NCI-H524 (cell line): ENCODE measurements at regions not wholly inside any gene's neighbourhood (a gene's known extent, or its start where the extent isn't known, plus 50 kb on each side); places are given as distances from the start of the nearest gene placed in this dataset.
"Not testable (repeated sequence)": the region's sequence is repeated elsewhere in the genome, so short reads cannot be mapped to it uniquely, and the experiment has no call there.

Source experiments
- DNase-seq, 2 experiments: peaks; one replicate each; lab custom pipeline; 2025; lab: John Stamatoyannopoulos, UW

DNA sequence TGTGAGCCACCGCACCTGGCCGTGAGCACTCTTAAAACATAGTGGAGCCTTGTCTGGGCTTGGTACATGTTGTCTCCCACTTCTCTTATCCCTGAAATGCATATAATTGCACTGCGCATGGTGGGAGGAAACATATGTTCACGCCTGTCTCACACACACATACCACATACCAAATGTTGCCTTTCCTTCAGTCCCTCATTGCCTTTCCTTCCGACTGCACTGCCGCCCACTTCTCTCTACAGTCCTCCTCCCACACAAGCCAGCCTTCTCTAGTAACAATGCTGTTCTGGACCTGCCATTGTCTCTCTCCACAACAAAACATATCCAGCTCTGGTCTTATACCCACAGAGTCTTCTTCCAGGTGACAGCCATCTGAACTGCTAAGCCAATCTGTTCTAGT lies 88.3 kb upstream of the PTHLH start:
- DNase-seq: no peak

DNA sequence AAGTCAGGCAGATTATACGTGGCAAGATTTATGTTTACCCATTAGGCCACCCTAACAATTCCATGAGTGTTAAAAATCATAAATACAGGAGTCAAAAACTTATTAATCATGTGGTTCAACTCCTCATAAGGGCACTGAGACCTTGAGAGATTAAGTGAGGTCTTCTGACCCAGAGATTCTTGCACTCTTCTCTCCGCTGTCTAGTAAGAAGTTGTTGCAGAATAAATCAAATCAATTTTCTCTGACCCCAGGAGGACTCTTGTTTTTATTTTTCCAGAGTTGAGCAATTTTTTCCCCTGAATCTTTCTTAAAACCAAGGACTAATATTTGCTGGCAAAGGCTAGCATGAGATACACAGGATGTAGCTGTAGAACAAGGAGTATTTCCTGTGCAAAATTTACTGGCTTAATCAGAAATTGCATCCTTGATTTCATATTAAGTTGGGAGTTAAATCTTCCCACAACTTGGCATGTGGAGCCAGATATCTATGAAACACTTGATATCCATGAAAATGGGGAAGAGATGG lies 90.9 kb upstream of the PTHLH start:
- DNase-seq: no peak

DNA sequence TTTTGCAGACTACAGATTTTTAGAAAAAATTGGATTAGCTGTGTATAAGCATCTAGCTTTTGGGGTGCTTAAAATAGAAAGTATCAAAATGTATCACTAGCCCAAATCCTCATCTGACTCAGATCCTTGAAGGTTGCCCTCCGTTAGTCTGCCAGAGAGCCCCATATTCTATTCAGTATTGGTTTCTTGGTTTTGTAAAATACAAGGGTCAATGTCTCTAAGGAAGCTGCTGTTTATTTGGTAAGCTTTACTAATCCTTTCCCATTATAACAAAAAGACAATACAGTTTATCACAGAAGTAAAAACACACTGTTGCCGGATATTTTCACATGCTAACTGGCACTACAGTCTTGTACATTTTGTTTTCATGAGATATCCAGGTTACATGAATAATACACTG lies 92.8 kb upstream of the PTHLH start:
- no peak for DNase-seq

DNA sequence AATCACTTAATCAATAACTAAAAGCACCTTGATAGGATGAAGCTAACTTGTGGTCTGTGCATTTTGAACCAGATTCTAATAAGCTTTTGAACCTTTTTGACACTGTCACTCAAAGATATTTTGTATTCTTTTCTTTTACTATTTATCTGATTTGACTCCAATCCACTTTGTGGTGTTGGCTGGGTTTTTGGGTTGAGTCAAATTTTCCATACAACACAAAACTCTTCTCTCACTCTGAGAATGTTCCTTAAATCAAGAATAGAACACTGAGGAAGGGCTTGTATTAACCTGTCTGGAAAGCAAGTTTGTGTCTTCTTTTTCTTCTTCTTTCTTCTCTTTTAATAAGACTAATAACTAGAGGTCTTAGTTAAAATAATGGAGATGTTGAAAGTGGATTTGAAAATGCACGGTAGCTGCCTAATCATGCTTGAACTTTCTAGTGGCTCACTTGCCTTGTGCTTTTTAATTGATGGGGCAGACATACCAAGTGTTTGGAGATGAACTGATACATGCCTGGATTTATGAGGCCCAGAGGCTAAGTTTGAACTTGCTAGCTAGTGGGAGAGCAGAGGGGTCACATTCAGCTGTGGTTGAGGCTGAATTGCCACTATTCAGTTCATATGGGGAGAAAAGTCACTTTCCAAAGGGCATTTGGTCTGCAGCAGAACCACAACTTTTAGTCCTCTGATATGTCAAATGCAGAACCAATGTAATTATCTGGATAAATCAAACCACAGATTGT lies 93.5 kb upstream of the PTHLH start:
- DNase-seq: no peak

DNA sequence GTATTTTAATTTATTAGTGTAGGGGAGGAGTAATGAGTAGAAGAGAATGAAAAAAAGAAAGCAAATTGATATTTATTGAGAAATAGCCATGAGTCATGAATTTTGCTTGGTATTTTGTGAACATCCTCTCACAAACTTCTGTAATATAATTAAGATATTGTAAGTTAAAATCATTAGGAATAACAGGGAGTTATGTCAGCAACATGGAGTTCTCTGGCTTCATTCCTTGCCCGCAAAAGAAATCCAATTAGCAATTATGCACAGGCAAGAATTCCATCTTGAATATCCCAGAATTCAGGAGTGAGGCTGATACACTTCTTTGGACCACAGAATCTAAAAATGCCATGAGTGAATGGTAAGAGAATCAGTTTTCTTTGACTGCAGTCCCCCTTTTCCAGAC lies 94.3 kb upstream of the PTHLH start:
- no peak for DNase-seq

DNA sequence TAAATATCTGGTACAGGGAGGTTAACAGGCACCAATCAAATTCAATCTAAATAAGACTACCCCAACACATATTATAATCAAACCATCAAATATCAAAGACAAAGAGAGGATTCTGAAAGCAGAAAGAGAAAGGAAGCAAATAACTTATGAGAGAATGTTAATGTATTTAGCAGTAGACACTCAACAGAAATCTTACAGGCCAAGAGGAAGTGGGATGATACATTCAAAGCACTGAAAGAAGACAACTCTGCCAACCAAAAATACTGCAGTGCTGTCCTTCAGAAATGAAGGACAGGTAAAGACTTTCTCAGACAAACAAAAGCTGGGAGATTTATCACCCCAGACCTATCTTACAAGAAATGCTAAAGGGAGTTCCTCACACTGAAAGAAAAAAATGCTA lies 95.9 kb upstream of the PTHLH start:
- DNase-seq: no peak

DNA sequence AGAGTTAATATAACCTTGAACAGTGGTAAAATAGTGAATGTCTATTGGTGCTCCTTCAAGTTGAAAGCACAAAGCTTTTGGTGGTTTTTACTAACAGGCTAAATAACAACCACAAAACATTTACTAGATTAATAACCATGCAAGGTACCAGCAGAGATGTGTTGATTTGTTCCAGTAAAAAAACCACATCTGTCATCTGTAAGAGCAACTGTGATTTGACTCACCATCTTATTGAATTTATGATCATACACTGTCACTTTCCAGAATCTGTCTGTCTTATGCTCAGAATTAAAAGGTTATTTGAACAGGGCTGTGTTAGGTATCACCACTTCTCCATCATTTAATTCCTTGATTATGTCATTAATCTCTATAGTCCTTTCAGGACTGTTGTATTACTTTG lies 107.0 kb upstream of the PTHLH start:
- DNase-seq: no peak

DNA sequence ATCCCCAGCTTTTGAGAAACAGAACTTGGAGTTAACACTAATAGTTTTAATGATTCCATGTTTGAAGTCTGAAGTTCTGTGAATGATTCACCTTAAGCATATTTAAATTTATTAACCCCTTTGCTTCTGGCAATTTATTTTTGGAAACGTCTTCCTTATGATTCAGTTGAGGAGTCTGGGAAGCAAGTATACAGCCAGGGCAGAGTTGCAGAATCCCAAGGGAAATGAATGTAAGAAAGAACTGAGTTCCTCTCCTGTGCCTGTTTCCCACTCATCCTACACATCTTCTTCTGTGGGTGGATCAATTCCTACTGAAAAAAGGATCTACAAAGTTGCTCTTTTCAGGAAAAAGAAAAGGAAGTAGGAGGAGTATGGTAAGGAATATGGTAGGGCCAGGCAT lies 108.2 kb upstream of the CCDC91 start:
- DNase-seq: no peak

DNA sequence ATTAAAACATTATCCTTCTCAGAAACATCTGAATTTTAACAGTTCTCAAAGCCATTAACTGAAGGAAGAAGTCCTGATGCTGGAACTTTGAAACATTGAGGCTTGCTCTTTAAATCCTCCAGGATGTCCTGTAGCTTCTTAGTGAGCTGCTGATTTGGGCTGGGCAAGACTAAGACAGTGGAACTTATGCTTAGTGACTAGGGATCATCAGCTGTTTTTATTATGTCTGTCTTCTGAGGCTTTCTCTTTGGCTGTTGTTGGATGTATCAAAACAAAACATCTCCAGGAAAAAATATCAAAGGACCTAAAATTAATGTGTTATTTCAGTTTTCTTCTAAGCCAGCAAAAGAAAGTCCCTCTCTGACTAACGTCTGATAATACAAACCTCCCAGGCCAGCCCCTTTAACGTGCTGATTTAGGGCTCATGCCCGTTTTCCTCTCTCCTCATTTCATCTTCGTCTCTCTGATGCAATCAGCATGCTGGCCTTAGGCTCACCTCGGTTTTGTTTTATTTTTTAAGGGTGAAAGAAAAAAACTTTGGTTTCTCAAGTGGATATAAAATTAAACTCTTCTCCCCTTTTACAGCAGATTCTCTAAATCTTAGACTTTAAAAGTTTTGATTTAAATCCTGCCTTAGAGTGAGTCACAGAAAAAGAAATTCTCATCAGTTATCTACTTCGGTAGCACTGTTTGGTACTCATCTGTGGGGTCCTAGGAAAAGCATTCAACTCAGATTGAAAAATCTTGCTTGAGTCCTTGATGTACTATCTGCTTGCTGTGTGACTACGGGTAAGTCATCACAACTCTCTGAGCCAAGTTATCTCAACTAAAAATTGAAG lies 106.2 kb upstream of the CCDC91 start:
- DNase-seq: no peak

DNA sequence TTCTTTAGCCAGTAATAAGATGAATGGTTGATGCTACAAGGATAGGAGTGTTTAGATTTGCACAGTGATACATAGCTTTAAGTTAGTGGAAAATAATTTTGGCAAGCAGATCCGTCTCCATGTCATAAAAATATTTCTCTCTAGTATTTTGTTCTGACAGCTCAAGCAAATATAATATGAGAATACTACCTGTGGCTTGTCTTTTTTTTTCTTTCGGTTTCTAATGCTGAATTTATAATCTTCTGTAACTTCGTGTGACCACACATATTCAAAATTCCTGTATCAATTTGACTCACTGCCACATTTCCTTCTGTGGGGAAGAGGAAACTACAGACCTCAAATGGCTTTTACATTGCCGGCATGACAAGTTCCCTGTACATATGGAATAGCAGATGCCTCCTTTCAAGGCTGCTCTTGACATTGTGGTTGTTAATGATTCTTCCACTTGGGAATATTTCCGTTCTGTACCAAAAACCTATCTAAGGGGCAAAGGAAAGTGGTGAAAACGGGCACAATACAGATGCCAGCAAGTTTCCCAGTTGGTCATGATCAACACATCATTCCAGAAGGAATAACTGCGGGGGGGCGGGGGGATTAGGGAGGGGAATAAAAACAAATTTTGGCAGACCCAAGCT lies 103.6 kb upstream of the CCDC91 start:
- peak in 1 of 2 experiments; percentile 46 for DNase-seq

DNA sequence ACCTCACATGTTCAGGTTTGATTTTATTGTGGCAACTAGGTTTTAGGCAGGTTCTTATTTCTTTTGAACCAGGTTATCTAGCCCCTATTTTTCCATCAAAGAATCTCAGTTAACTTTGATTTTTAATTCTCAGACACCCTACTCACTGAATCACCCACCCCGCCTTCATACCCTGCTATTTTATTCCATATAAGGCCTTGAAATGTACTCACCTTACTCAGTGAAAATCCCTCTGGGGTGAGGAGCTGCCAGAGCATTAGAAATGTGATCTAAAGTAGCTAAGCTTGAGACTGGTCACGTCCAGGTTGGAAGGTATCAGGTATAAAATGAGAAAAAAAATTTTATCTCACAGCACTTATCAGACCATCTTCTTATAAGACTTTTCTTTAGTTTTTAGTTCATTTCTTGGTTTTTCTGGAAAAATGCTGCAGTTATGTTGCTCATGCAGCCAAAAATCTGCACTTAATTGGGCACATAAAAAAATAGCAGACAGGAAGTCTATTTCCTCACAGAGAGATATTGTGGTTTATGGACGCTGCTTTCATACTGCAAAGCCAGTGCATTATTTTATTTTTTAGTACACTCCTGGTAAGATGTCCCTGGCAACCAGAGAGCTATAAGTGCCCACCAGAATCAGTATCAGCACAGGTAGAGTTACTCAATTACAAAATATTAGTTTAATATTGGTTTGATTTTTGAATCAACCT lies 101.5 kb upstream of the CCDC91 start:
- DNase-seq: no peak

DNA sequence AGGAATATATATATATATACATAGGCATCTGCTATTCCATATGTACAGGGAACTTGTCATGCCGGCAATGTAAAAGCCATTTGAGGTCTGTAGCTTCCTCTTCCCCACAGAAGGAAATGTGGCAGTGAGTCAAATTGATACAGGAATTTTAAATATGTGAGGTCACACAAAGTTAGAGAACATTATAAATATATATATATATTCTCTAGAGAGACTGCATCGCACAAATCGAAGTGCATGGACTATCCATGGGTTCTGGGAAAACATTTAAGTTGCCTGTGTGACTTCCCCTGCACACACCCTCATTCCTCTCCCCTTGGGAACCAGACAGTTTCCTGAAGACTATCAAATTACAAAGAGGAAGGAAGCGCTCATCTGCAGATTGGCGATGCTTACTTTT lies 100.9 kb upstream of the CCDC91 start:
- no peak for DNase-seq

DNA sequence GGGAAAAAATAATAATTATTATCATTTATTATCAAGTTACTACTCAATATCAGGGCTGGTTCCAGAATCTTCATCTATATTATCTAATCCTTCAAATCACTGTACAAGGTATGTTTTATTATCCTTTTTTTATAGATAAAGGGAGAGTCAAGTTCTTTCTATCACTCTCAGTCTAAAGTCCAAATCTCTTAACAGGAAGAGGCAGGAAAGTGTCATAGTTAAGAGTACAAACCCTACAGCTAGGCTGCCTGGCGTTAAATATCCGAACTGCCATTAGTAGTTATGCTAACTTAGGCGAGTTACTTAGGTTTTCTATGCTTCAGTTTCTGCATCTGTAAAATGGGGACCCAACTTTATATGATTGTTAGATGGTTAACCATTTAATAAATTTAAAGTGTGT lies 99.4 kb upstream of the CCDC91 start:
- no peak for DNase-seq

DNA sequence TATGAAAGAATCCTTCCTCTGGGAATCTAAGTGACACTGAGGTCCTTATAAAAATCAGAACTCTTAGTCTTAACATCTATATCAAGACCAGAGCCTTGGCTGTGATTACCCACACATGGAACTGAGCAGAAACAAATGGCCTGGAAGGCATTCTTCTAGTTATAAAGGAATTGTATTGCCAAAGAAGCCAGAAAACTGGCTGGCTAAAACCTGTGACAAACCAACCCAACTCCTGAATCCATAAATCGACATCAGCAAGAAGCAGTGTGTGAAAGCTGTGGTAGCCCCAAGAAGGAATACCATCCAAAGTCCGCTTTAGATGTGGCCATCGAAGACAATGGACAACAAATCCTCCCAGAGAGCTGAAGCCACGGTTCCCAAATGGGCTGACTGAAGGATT lies 97.9 kb upstream of the CCDC91 start:
- no peak for DNase-seq

DNA sequence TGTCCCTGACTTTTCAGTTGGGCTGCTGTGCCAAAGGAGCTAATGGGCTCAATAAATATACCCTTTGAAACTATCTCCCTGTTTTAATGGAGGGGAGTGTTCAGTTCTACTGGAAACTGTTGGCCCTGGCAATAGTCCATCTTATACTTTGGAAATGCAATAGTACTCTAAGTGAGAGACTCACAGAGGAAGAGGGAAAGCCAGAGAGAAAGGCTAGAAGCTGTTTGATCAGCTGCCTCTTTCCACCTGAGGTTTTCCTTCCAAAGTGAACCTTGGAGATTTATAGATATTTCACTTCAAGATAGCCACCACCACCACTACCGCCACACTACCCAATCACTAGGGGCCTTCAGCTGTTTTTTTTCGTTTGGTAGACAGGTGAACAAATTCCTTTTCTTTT lies 93.6 kb upstream of the CCDC91 start:
- no peak for DNase-seq

DNA sequence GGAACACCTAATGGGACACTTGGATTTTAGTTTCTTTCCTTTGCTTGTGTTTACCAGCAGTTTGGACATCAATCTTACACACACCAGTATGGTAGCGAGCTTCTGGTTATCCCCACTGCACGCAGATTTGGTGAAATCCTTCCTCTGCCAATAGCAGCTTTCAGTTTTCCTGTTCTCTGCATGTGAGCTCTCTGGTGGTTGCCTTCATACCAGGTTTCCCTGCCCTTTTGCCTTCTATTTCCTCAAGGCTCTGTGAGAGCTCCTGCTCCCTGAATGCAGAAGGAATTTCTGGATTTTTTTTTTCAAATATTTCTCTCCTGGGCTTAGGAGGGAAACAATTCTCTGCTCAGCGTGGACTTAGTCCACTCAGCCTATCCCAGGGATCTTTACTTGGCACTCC lies 93.0 kb upstream of the CCDC91 start:
- no peak for DNase-seq

DNA sequence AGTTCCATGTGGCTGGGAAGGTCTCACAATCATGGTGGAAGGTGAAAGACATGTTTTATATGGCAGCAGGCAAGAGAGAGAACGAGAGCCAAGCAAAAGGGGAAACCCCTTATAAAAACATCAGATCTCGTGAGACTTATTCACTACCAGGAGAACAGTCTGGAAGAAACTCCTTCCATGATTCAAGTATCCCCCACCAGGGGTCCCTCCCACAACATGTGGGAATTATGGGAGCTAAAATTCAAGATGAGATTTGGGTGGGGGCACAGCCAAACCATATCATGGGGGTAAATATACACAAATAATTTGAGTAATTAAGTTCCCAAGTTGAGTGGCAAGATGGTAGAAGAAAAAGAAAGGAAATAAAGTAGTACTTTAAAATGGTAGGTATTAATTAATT lies 91.0 kb upstream of the CCDC91 start:
- not testable (repeated sequence) for DNase-seq

DNA sequence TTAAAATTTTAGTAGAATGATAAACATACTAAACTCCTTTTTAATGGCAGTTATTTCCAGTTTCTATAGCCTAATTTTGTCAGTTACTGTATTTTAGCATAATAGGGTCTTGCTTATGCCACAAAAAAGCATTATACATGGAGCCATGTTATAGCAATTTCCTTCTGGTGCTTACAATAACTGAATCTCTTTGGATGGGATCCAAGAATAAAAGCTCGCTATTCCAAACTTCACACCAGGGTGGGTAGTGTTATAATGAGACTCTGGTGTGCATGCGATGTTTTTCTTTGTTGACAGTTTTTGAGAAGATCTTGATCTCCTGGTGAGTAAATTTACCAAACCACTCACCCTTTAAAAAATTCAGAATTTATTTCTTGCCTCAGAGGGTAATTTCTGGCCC lies 90.4 kb upstream of the CCDC91 start:
- DNase-seq: no peak

DNA sequence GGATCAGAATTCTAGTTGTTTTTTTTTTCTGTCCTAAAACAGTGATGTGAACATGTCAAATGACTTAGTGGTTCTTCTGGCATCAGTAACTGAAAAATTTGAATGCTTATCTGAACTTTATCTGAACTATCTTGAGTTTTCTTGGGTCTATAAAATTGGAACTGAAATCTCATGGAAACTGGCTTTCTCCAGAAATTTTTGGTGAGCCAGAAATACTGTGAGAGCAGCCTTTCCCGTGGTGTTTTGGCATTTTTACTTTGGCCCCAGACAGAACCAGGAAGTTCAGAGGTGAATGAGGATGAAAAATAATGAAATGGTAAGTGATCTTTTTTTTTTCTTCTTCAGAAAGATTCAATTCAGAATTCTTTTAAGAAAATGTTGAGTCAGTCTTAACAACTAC lies 89.5 kb upstream of the CCDC91 start:
- no peak for DNase-seq

DNA sequence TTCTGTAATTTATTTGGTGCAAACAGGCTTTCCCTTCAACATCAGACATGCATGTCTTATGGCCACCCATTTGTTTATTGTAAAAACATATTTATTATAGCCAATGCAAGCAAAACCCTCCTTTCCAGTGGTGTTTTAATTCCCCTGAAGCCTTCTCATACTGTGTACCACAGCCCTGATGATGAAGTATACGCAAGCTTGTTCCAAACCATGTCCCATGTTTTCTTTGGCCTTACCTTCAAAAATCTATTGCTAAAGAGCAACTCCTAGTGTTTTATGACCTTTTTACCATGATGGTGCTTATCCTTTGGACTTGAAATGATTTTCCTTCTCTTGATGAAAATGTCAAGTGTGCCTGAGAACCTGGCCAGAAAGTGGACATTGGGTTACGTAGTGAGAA lies 85.9 kb upstream of the CCDC91 start:
- DNase-seq: no peak

DNA sequence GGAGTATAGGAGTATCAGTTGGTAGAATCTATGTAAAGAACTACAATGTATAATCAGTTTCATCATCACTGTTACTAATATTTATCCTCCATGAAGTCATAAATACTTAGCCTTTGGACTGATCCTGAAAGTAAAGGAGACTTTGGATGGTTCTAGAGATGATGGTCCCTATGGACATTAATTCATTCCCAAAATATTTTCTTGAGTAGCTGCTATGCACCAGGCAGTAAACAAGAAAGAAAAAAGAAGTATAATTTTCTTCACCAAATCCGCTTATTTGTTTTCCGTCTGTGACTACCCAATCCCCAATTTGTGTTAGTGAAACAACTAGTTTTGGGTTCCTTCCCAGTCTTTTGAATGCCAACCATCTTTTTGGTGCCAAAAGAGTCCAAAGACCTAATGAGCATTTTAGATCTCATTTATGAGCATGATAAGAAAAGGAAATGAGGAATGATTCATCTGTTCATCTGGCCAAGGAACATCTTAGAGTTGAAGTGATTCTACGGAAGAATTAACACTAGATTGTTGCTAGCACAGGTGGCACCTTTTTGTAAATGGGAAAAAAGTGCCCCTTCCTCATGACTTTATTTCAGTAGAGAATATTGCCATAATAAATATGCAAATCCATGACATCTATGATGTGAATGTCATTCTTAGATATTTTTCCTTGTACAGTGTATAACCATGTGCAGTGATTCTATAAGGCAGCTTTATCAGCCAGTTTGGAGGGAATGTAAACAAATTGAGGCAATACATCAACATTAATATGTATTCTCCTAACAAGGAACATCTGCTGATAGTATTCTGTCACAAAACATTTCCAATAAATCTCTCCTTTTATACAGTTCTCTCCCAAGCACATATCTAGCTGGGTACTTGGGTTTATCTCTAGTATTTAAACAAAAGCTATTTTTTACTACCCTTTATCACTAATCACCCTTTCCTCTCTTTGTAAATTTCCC lies 85.1 kb upstream of the CCDC91 start:
- no peak for DNase-seq
